Neural progenitor cell (in vitro differentiated cells): ENCODE measurements at regions not wholly inside any gene's neighbourhood (a gene's known extent, or its start where the extent isn't known, plus 50 kb on each side); places are given as distances from the start of the nearest gene placed in this dataset.

ENCODE experiments used
- CTCF ChIP-seq: fragments of 200-600 bp; sonication (generic); IDR thresholded peaks from 2 replicates; pipeline ENCODE4 v1.5.1; 2017; ENCODE audit warnings: antibody characterized with exemption, mild to moderate bottlenecking
- EZH2 ChIP-seq: fragments of 200-600 bp; sonication (generic); IDR thresholded peaks from 2 replicates; pipeline ENCODE4 v1.6.1; 2017; ENCODE audit warnings: antibody characterized with exemption, mild to moderate bottlenecking, moderate library complexity

- no peak for TF ChIP-seq CTCF
- no peak for TF ChIP-seq EZH2
These were observed 510.3 kb upstream of the KLF4 start for GRCh38 chr9:107999890-108000289.
